HCEC 1CT (cell line): ENCODE measurements at regions not wholly inside any gene's neighbourhood (a gene's known extent, or its start where the extent isn't known, plus 50 kb on each side); places are given as distances from the start of the nearest gene placed in this dataset.

Experiments used
- DNase-seq: peaks from one replicate; pipeline ENCODE4 v3.0.0-alpha.2; 2017

DNA sequence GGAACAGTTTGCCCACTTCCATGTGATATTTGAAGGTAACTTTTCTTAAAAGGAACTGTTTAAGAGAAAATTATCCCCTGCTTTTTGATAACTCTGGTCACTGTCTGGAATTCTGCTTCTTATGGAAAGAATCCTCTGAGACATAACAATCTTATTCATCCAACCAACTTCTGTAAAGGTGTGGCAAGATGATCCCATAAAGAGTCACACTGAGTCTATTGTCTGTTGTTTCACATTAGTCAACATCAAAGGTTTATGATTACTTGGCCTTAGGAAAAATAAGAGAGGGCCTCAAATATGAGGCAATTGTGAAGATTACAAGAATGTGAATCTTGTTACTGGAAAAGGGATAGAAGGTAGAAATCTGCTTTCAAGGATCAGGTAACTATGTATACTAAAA, 88.0 kb upstream of the MAGEB18 start:
- no peak for DNase-seq

- DNase-seq = no peak
Measured at GRCh38 chrX:26070882-26071281, 67.3 kb upstream of the MAGEB18 start.

DNA sequence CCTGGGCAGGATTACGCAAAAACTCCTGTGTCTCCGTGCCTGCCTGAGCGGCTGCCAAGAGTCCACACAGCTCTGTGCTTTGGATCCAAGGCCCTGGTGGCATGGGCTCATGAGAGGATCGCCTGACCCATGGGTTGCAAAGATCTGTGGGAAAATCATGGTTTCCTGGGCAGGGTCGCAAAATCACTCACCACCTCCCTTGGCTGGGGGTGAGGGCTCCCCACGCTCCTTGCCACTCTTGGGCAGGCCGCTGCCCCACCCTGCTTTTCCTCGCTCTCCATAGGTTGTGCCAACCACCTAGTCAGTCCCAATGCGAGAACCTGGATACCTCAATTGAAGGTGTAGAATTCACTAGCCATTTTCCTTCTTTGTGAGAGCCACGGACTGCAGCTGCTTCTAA, 66.5 kb upstream of the MAGEB18 start:
- DNase-seq = no peak

DNA sequence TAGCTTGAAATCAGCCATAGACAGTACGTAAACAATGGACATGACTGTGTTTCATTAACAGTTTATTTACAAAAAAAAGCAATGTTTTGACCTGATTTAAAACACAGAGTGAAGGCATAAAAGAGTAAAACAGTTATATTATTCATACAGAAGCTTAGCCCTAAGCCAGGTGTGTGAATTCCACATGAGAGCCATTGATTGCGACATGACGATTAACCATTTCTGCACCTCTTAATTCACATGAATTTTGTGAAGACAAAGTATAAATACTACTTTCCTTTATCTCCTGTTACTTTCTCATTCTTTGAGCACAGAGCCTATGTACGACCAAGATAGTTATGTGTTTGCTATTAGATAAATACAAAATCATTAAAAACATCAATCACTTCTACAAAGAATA, 55.0 kb upstream of the MAGEB18 start:
- DNase-seq = no peak
